GM12891 (cell line): ENCODE measurements at regions not wholly inside any gene's neighbourhood (a gene's known extent, or its start where the extent isn't known, plus 50 kb on each side); places are given as distances from the start of the nearest gene placed in this dataset.
"Not testable (repeated sequence)": the region's sequence is repeated elsewhere in the genome, so short reads cannot be mapped to it uniquely, and the experiment has no call there.

Experiments
- DNase-seq: peaks from one replicate; pipeline ENCODE4 v3.0.0; 2011; ENCODE audit warnings: low spot score; ENCODE audit not compliant: insufficient read length
- FAIRE-seq: peaks from 2 replicates; lab custom pipeline; 2011; peaks lifted over from hg19 to GRCh38; lab: Jason Lieb, UNC
- PAX5 ChIP-seq: IDR thresholded peaks from 2 replicates; pipeline ENCODE4 v1.6.1; 2011; ENCODE audit warnings: low read length, moderate library complexity, mild to moderate bottlenecking; ENCODE audit not compliant: insufficient read depth, severe bottlenecking
- POLR2A ChIP-seq: IDR thresholded peaks from 2 replicates; pipeline ENCODE4 v1.6.1; 2011; ENCODE audit warnings: low read depth, low read length, control low read depth
- POLR2AphosphoS5 ChIP-seq: IDR thresholded peaks from 2 replicates; pipeline ENCODE4 v1.6.1; 2011; ENCODE audit warnings: low read depth, low read length, control low read depth
- POU2F2 ChIP-seq: IDR thresholded peaks from 2 replicates; pipeline ENCODE4 v1.6.1; 2011; ENCODE audit warnings: low read depth, mild to moderate bottlenecking, control low read depth, low read length, moderate library complexity
- SPI1 ChIP-seq: IDR thresholded peaks from 2 replicates; pipeline ENCODE4 v1.6.1; 2011; ENCODE audit warnings: low read depth, low read length, control low read depth
- TAF1 ChIP-seq: IDR thresholded peaks from 2 replicates; pipeline ENCODE4 v1.6.1; 2011; ENCODE audit warnings: low read depth, low read length, control low read depth

GRCh38 chr5:29498860-29499259, 1694.6 kb upstream of the CDH6 start:
- no peak for TF ChIP-seq PAX5
- no peak for TF ChIP-seq SPI1
- no peak for TF ChIP-seq TAF1
- TF ChIP-seq POU2F2, result no peak
- no peak for TF ChIP-seq POLR2AphosphoS5
- no peak for TF ChIP-seq POLR2A
- DNase-seq, result no peak
- FAIRE-seq, result no peak

GRCh38 chr5:29498412-29498811, 1695.1 kb upstream of the CDH6 start:
- TF ChIP-seq TAF1 (no peak), SPI1 (no peak), POLR2AphosphoS5 (no peak), POLR2A (no peak), POU2F2 (no peak), PAX5 (no peak)
- FAIRE-seq, result no peak
- DNase-seq, result no peak

GRCh38 chr5:29485333-29485732, 1708.2 kb upstream of the CDH6 start:
- FAIRE-seq, result no peak
- TF ChIP-seq POU2F2, result no peak
- no peak for TF ChIP-seq TAF1
- no peak for TF ChIP-seq SPI1
- TF ChIP-seq POLR2AphosphoS5, result no peak
- no peak for TF ChIP-seq PAX5
- no peak for DNase-seq

- TF ChIP-seq POLR2AphosphoS5 (no peak), SPI1 (no peak), TAF1 (no peak), POLR2A (no peak), PAX5 (no peak), POU2F2 (no peak)
- no peak for FAIRE-seq
- no peak for DNase-seq
Observed at GRCh38 chr5:29469581-29469980, 1723.9 kb upstream of the CDH6 start.

DNA sequence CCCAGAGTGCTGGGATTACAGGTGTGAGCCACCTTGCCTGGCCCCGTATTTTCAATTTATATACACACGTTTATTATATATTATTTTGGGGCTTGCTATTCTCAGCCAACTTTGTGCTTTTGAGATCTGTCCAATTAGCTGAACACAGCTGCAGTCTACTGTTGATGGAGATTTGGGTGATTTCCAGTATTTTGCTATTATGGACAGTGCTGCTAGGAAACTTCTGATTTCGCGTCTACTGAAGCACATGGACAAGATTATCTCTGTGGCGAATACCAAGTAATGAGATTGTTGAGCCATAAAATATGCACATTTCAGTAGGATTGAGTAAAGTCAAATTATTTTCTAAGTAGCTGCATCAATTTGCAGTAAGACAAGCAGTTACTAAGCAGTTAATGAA, 1731.2 kb upstream of the CDH6 start:
- FAIRE-seq (no peak), DNase-seq (no peak)
- no peak for TF ChIP-seq TAF1
- no peak for TF ChIP-seq PAX5
- TF ChIP-seq POU2F2, result no peak

DNA sequence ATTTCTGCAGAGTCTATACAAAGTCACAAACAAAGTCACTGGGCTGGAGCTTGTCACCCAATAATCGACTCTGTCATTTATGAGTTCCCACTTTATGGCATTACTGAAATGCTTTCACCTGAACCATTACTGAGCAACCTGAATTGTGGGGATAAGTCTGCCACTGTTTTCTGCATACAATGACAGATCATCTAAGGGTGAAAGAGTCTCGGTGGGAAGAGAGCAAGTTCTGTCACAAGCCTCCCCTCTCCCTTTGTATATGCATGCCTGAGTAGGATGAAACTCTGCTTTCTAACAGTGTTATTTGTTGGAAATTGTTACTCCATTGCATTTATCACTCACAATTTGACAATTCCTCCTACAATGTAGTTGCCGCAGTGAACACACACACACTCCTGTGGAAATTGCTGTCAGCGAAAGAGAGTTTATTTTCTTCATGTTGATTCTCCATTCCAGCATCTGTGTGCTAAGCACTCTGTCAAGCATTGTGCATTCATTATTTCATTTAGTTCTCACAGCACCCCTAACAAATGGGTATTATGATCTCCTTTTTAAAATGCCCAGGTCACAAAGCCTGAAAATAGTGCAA, 1732.4 kb upstream of the CDH6 start:
- FAIRE-seq, result no peak
- no peak for DNase-seq
- TF ChIP-seq TAF1 (no peak), POU2F2 (no peak), POLR2A (no peak), PAX5 (no peak), POLR2AphosphoS5 (no peak), SPI1 (no peak)

GRCh38 chr5:29451004-29451403, 1742.5 kb upstream of the CDH6 start:
- not testable (repeated sequence) for FAIRE-seq, DNase-seq

- TF ChIP-seq SPI1 (no peak), PAX5 (no peak), POLR2AphosphoS5 (no peak), POLR2A (no peak)
- FAIRE-seq (no peak), DNase-seq (no peak)
Observed at GRCh38 chr5:29414681-29415080, 1778.8 kb upstream of the CDH6 start.

GRCh38 chr5:29412979-29413378, 1780.5 kb upstream of the CDH6 start:
- DNase-seq (no peak), FAIRE-seq (no peak)
- no peak for TF ChIP-seq POLR2A
- TF ChIP-seq PAX5, result no peak
- TF ChIP-seq POU2F2, result no peak

GRCh38 chr5:29402270-29402669, 1791.2 kb upstream of the CDH6 start:
- DNase-seq (no peak), FAIRE-seq (no peak)
- TF ChIP-seq TAF1 (no peak), PAX5 (no peak), SPI1 (no peak), POLR2AphosphoS5 (no peak), POU2F2 (no peak), POLR2A (no peak)

DNA sequence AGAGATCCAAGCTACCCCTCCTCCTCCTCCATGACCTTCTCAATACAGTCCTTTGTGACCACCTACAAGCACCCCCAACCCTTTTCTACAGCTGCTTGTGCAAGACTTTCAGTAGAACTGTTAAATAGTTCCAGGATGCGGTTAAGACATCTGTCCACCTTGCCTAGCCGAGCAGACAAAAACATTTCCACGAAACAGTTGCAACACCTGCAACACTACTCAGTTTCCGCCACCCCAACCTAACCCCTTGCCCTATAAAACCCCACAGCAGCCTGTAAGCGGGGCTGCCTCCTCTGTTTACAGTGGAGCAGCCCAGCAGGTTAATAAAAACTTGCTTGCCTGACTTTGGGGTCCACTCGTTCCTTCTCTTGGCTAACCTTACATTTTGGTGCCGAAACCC, 1803.5 kb upstream of the CDH6 start:
- TF ChIP-seq TAF1 (no peak), PAX5 (no peak), POU2F2 (no peak), POLR2A (no peak), SPI1 (no peak), POLR2AphosphoS5 (no peak)
- no peak for FAIRE-seq
- no peak for DNase-seq
